ENCODE measurements at regions not wholly inside any gene's neighbourhood (a gene's known extent, or its start where the extent isn't known, plus 50 kb on each side); places are given as distances from the start of the nearest gene placed in this dataset.
"Not testable (repeated sequence)": the region's sequence is repeated elsewhere in the genome, so short reads cannot be mapped to it uniquely, and the experiment has no call there.

- peaks cover 4% of the 10 kb centered on the region for H3K4me1 Mint-ChIP-seq
- no peaks in the 10 kb centered on the region for H3K36me3 Mint-ChIP-seq
- no peak overlapping the region for H3K27ac Mint-ChIP-seq
- DNase-seq: no peak
- H3K9me3 Mint-ChIP-seq: no peaks in the 10 kb centered on the region
- no peak overlapping the region for H3K4me3 Mint-ChIP-seq
- H3K27me3 Mint-ChIP-seq: peaks cover 7% of the 10 kb centered on the region
These were observed 606.7 kb upstream of the CITED2 start for GRCh38 chr6:139981066-139981624.

GRCh38 chr6:139980631-139981030, 606.2 kb upstream of the CITED2 start:
- H3K27me3 Mint-ChIP-seq: peaks cover 12% of the 10 kb centered on the region
- not testable (repeated sequence) for H3K27ac Mint-ChIP-seq, H3K4me1 Mint-ChIP-seq, H3K9me3 Mint-ChIP-seq, H3K4me3 Mint-ChIP-seq, DNase-seq, H3K36me3 Mint-ChIP-seq

- Mint-ChIP-seq H3K27ac (no peak overlapping the region), H3K4me3 (no peak overlapping the region)
These were observed 604.7 kb upstream of the CITED2 start for GRCh38 chr6:139979021-139979725.

GRCh38 chr6:139977887-139978332, 603.5 kb upstream of the CITED2 start:
- Mint-ChIP-seq H3K9me3 (no peaks in the 10 kb centered on the region), H3K36me3 (no peaks in the 10 kb centered on the region), H3K27me3 (peaks cover 14% of the 10 kb centered on the region), H3K27ac (no peak overlapping the region), H3K4me3 (no peak overlapping the region), H3K4me1 (peaks cover 4% of the 10 kb centered on the region)
- no peak for DNase-seq

More at GRCh38 chr6:139979021-139979725, 604.7 kb upstream of the CITED2 start:
- no peaks in the 10 kb centered on the region for H3K36me3 Mint-ChIP-seq
- no peaks in the 10 kb centered on the region for H3K9me3 Mint-ChIP-seq
- DNase-seq: no peak
- peaks cover 11% of the 10 kb centered on the region for H3K27me3 Mint-ChIP-seq
- peaks cover 4% of the 10 kb centered on the region for H3K4me1 Mint-ChIP-seq

- Mint-ChIP-seq H3K9me3 (no peaks in the 10 kb centered on the region), H3K4me3 (no peak overlapping the region)
- DNase-seq: no peak
These were observed 599.4 kb upstream of the CITED2 start for GRCh38 chr6:139973669-139974344.

GRCh38 chr6:139972116-139972515, 597.7 kb upstream of the CITED2 start:
- Mint-ChIP-seq H3K4me3 (no peak overlapping the region), H3K27me3 (peaks cover 20% of the 10 kb centered on the region), H3K4me1 (no peaks in the 10 kb centered on the region), H3K27ac (no peak overlapping the region), H3K9me3 (no peaks in the 10 kb centered on the region), H3K36me3 (no peaks in the 10 kb centered on the region)
- DNase-seq: no peak

More at GRCh38 chr6:139973669-139974344, 599.4 kb upstream of the CITED2 start:
- Mint-ChIP-seq H3K36me3 (no peaks in the 10 kb centered on the region), H3K27ac (no peak overlapping the region), H3K27me3 (peaks cover 20% of the 10 kb centered on the region), H3K4me1 (no peaks in the 10 kb centered on the region)

GRCh38 chr6:139970591-139970991, 596.1 kb upstream of the CITED2 start:
- Mint-ChIP-seq H3K27me3 (peaks cover 13% of the 10 kb centered on the region), H3K9me3 (no peaks in the 10 kb centered on the region), H3K4me1 (no peaks in the 10 kb centered on the region), H3K27ac (no peak overlapping the region), H3K36me3 (no peaks in the 10 kb centered on the region), H3K4me3 (no peak overlapping the region)
- no peak for DNase-seq

GRCh38 chr6:139967497-139967896, 593.0 kb upstream of the CITED2 start:
- Mint-ChIP-seq H3K27ac (no peak overlapping the region), H3K27me3 (peaks cover 6% of the 10 kb centered on the region), H3K4me1 (no peaks in the 10 kb centered on the region), H3K4me3 (no peak overlapping the region), H3K36me3 (no peaks in the 10 kb centered on the region), H3K9me3 (no peaks in the 10 kb centered on the region)
- no peak for DNase-seq

GRCh38 chr6:139965393-139965792, 590.9 kb upstream of the CITED2 start:
- no peak for DNase-seq
- no peaks in the 10 kb centered on the region for H3K27me3 Mint-ChIP-seq
- H3K9me3 Mint-ChIP-seq: no peaks in the 10 kb centered on the region
- H3K4me1 Mint-ChIP-seq: no peaks in the 10 kb centered on the region
- H3K36me3 Mint-ChIP-seq: no peaks in the 10 kb centered on the region
- no peak overlapping the region for H3K4me3 Mint-ChIP-seq
- H3K27ac Mint-ChIP-seq: no peak overlapping the region

GRCh38 chr6:139964737-139965136, 590.3 kb upstream of the CITED2 start:
- Mint-ChIP-seq H3K9me3 (no peaks in the 10 kb centered on the region), H3K4me3 (no peak overlapping the region), H3K4me1 (no peaks in the 10 kb centered on the region), H3K36me3 (no peaks in the 10 kb centered on the region), H3K27ac (no peak overlapping the region), H3K27me3 (no peaks in the 10 kb centered on the region)
- DNase-seq: no peak

GRCh38 chr6:139962654-139963347, 588.4 kb upstream of the CITED2 start:
- H3K4me1 Mint-ChIP-seq: no peaks in the 10 kb centered on the region
- H3K27me3 Mint-ChIP-seq: no peaks in the 10 kb centered on the region
- no peak overlapping the region for H3K27ac Mint-ChIP-seq
- no peaks in the 10 kb centered on the region for H3K36me3 Mint-ChIP-seq
- no peak overlapping the region for H3K4me3 Mint-ChIP-seq
- no peaks in the 10 kb centered on the region for H3K9me3 Mint-ChIP-seq
- no peak for DNase-seq

GRCh38 chr6:139961190-139961589, 586.7 kb upstream of the CITED2 start:
- Mint-ChIP-seq H3K4me1 (no peaks in the 10 kb centered on the region), H3K27ac (no peak overlapping the region), H3K9me3 (no peaks in the 10 kb centered on the region), H3K4me3 (no peak overlapping the region), H3K27me3 (no peaks in the 10 kb centered on the region), H3K36me3 (no peaks in the 10 kb centered on the region)
- no peak for DNase-seq

GRCh38 chr6:139960671-139961070, 586.2 kb upstream of the CITED2 start:
- Mint-ChIP-seq H3K36me3 (no peaks in the 10 kb centered on the region), H3K4me1 (no peaks in the 10 kb centered on the region), H3K27ac (no peak overlapping the region), H3K4me3 (no peak overlapping the region), H3K9me3 (no peaks in the 10 kb centered on the region), H3K27me3 (no peaks in the 10 kb centered on the region)
- no peak for DNase-seq

- peaks cover 4% of the 10 kb centered on the region for H3K27me3 Mint-ChIP-seq
- no peak overlapping the region for H3K27ac Mint-ChIP-seq
- H3K4me1 Mint-ChIP-seq: no peaks in the 10 kb centered on the region
- no peak overlapping the region for H3K4me3 Mint-ChIP-seq
- no peaks in the 10 kb centered on the region for H3K36me3 Mint-ChIP-seq
- no peak for DNase-seq
- peaks cover 8% of the 10 kb centered on the region for H3K9me3 Mint-ChIP-seq
These were observed 581.1 kb upstream of the CITED2 start for GRCh38 chr6:139955366-139956155.
